ENCODE measurements at regions not wholly inside any gene's neighbourhood (a gene's known extent, or its start where the extent isn't known, plus 50 kb on each side); places are given as distances from the start of the nearest gene placed in this dataset.

- DNase-seq (ENCODE audit: low spot score): no peak
- CTCF ChIA-PET: no interaction called here
- intact Hi-C loops (cut with micrococcal nuclease; ENCODE audit: unreplicated experiment): no loop called here
These were observed 90.0 kb upstream of the ADPGK start for GRCh38 chr15:72873379-72874233.

GRCh38 chr15:72872066-72872845 lies 88.7 kb upstream of the ADPGK start:
- no peak overlapping the region for H3K4me3 ChIP-seq (ENCODE audit: low read depth, low read length, poor library complexity, severe bottlenecking)
- H3K27me3 ChIP-seq (replicated peaks; ENCODE audit: insufficient read depth, low read depth, low read length, poor library complexity): peaks cover 2% of the 10 kb centered on the region
- H3K36me3 ChIP-seq (ENCODE audit: insufficient read depth, low read length, poor library complexity, severe bottlenecking): no peaks in the 10 kb centered on the region
- H3K9me3 ChIP-seq (ENCODE audit: low read depth, low read length, poor library complexity, severe bottlenecking): no peaks in the 10 kb centered on the region
- DNase-seq (ENCODE audit: low spot score): no peak
- ChIA-PET POLR2A (ENCODE audit: low non-redundant PET) (no interaction called here), CTCF (no interaction called here)
- TF ChIP-seq CTCF (conservative IDR thresholded peaks at IDR 0.05; ENCODE audit: low read depth, low read length): no peak
- no peaks in the 10 kb centered on the region for H3K4me1 ChIP-seq (ENCODE audit: insufficient read depth, low read length, poor library complexity, severe bottlenecking)
- no TSS peak for BruUV-seq (replicated peaks)
- intact Hi-C loops (cut with micrococcal nuclease; ENCODE audit: unreplicated experiment): no loop called here
- no peak overlapping the region for H3K27ac ChIP-seq (ENCODE audit: low read depth, low read length, poor library complexity, severe bottlenecking)

More at GRCh38 chr15:72873379-72874233, 90.0 kb upstream of the ADPGK start:
- no peak overlapping the region for H3K27ac ChIP-seq (ENCODE audit: low read depth, low read length, poor library complexity, severe bottlenecking)
- no peak overlapping the region for H3K4me3 ChIP-seq (ENCODE audit: low read depth, low read length, poor library complexity, severe bottlenecking)
- H3K9me3 ChIP-seq (ENCODE audit: low read depth, low read length, poor library complexity, severe bottlenecking): no peaks in the 10 kb centered on the region
- H3K27me3 ChIP-seq (replicated peaks; ENCODE audit: insufficient read depth, low read depth, low read length, poor library complexity): peaks cover 9% of the 10 kb centered on the region
- no peaks in the 10 kb centered on the region for H3K36me3 ChIP-seq (ENCODE audit: insufficient read depth, low read length, poor library complexity, severe bottlenecking)
- POLR2A ChIA-PET (ENCODE audit: low non-redundant PET): interaction anchor here (0.5 kb wide), 1 partner anchor 390 kb away, joined by 3 read pairs; no protein-coding TSS in a partner anchor
- H3K4me1 ChIP-seq (ENCODE audit: insufficient read depth, low read length, poor library complexity, severe bottlenecking): no peaks in the 10 kb centered on the region
- TF ChIP-seq EZH2 (IDR thresholded peaks at IDR 0.05; ENCODE audit: borderline replicate concordance, low read depth, low read length, poor library complexity, severe bottlenecking) (no peak), CTCF (conservative IDR thresholded peaks at IDR 0.05; ENCODE audit: low read depth, low read length) (no peak)
- no TSS peak for BruUV-seq (replicated peaks)

GRCh38 chr15:72866866-72867616 lies 83.5 kb upstream of the ADPGK start:
- Histone ChIP-seq H3K4me3 (ENCODE audit: low read depth, low read length, poor library complexity, severe bottlenecking) (no peak overlapping the region), H3K27me3 (replicated peaks; ENCODE audit: insufficient read depth, low read depth, low read length, poor library complexity) (peaks cover 14% of the 10 kb centered on the region), H3K27ac (ENCODE audit: low read depth, low read length, poor library complexity, severe bottlenecking) (no peak overlapping the region), H3K9me3 (ENCODE audit: low read depth, low read length, poor library complexity, severe bottlenecking) (no peaks in the 10 kb centered on the region), H3K36me3 (ENCODE audit: insufficient read depth, low read length, poor library complexity, severe bottlenecking) (no peaks in the 10 kb centered on the region), H3K4me1 (ENCODE audit: insufficient read depth, low read length, poor library complexity, severe bottlenecking) (no peaks in the 10 kb centered on the region)
- ChIA-PET CTCF (no interaction called here), POLR2A (ENCODE audit: low non-redundant PET) (no interaction called here)
- intact Hi-C loops (cut with micrococcal nuclease; ENCODE audit: unreplicated experiment): no loop called here
- BruUV-seq (replicated peaks): no TSS peak
- DNase-seq (ENCODE audit: low spot score): no peak
- TF ChIP-seq EZH2 (IDR thresholded peaks at IDR 0.05; ENCODE audit: borderline replicate concordance, low read depth, low read length, poor library complexity, severe bottlenecking) (no peak), CTCF (conservative IDR thresholded peaks at IDR 0.05; ENCODE audit: low read depth, low read length) (no peak)
